HepG2 (cell line): ENCODE measurements at regions not wholly inside any gene's neighbourhood (a gene's known extent, or its start where the extent isn't known, plus 50 kb on each side); places are given as distances from the start of the nearest gene placed in this dataset.

Experiments
- ATAC-seq: fragments of 200-7000 bp; cut with Tn5 transposase; 3 replicates; pipeline ENCODE4 v1.9.1; 2020; ENCODE audit warnings: mild to moderate bottlenecking, moderate library complexity
- BruUV-seq: library from RNA; stranded (reverse); fragments of 400-500 nt; replicated peaks from 2 replicates; lab custom pipeline; 2021; lab: Mats Ljungman, UMichigan
- CTCF ChIA-PET: fragments of 300-600 bp; formaldehyde crosslinking; extraction: SDS; loops from one replicate; lab custom pipeline; 2021; ENCODE audit warnings: low total read pairs, inconsistent platforms, low intra/inter-chr PET ratio; lab: Yijun Ruan, JAX
- POLR2A ChIA-PET: fragments of 350-600 bp; sonication (Branson Sonifier 250); formaldehyde crosslinking; loops from one replicate; lab custom pipeline; 2020; ENCODE audit warnings: antibody characterized with exemption, inconsistent platforms; lab: Yijun Ruan, JAX
- DNase-seq: peaks from one replicate; pipeline ENCODE4 v3.0.0-alpha.2; 2015; ENCODE audit warnings: low spot score
- FAIRE-seq: peaks from 3 replicates; lab custom pipeline; 2011; peaks lifted over from hg19 to GRCh38; lab: Jason Lieb, UNC
- H2AFZ ChIP-seq: one replicate; pipeline ENCODE4 v1.6.1; 2011; ENCODE audit warnings: low read length, inconsistent platforms
- H3K27ac ChIP-seq: fragments of 300-600 bp; 3 replicates; pipeline ENCODE4 v1.8.0; 2011; ENCODE audit warnings: mixed run types, mild to moderate bottlenecking, mixed read lengths, low read length, inconsistent platforms; ENCODE audit not compliant: insufficient read depth; ENCODE audit errors: extremely low read length
- H3K27me3 ChIP-seq, 2 experiments: fragments of 200-600 bp in 1 of 2; 2 replicates in 1 of 2; 3 replicates in 1 of 2; pipeline versions ENCODE4 v1.6.0 to v1.8.0; 2011; ENCODE audit warnings: low read length in 2 of 2, mild to moderate bottlenecking in 2 of 2, moderate library complexity in 2 of 2, inconsistent platforms in 1 of 2; ENCODE audit not compliant: insufficient read depth in 2 of 2, control insufficient read depth in 1 of 2
- H3K36me3 ChIP-seq, 2 experiments: fragments of 200-600 bp in 1 of 2; replicated peaks in 1 of 2; 2 replicates in 1 of 2; 3 replicates in 1 of 2; pipeline versions ENCODE4 v1.5.1 to v1.8.0; 2011; ENCODE audit warnings: low read length in 2 of 2, inconsistent platforms in 1 of 2; ENCODE audit not compliant: insufficient read depth in 2 of 2, control insufficient read depth in 1 of 2
- H3K4me1 ChIP-seq: 2 replicates; pipeline ENCODE4 v1.5.1; 2012; ENCODE audit warnings: low read length, inconsistent platforms; ENCODE audit not compliant: insufficient read depth
- H3K4me2 ChIP-seq: 2 replicates; pipeline ENCODE4 v1.6.0; 2011; ENCODE audit warnings: low read depth, low read length, inconsistent platforms
- H3K4me3 ChIP-seq, 3 experiments: fragments of 200-600 bp in 1 of 3; sonication (generic), shearing (Covaris generic) in 1 of 3; replicated peaks in 1 of 3; 2 replicates each; pipeline ENCODE4 v1.5.1; 2011 to 2016; ENCODE audit warnings: low read length in 3 of 3, inconsistent platforms in 2 of 3, low read depth in 2 of 3, mild to moderate bottlenecking in 2 of 3, control low read depth in 1 of 3, mixed read lengths in 1 of 3; ENCODE audit not compliant: insufficient read depth in 1 of 3
- H3K79me2 ChIP-seq: one replicate; pipeline ENCODE4 v1.6.1; 2011; ENCODE audit warnings: low read length, inconsistent platforms; ENCODE audit not compliant: insufficient read depth
- H3K9ac ChIP-seq: 2 replicates; pipeline ENCODE4 v1.6.0; 2011; ENCODE audit warnings: mild to moderate bottlenecking, low read depth, low read length, inconsistent platforms; ENCODE audit not compliant: insufficient read depth
- H3K9me3 ChIP-seq: 2 replicates; pipeline ENCODE4 v1.5.1; 2012; ENCODE audit warnings: mild to moderate bottlenecking, low read length
- H4K20me1 ChIP-seq: 2 replicates; pipeline ENCODE4 v1.6.0; 2011; ENCODE audit warnings: inconsistent platforms, mild to moderate bottlenecking, low read length, moderate library complexity; ENCODE audit not compliant: insufficient read depth
- ARID5B ChIP-seq: IDR thresholded peaks from 2 replicates; pipeline ENCODE4 v1.4.0; 2020; ENCODE audit warnings: mild to moderate bottlenecking, missing genetic modification reagents
- BORCS8-MEF2B ChIP-seq: sonication (generic); formaldehyde crosslinking; IDR thresholded peaks from 2 replicates; pipeline ENCODE4 v1.8.0; 2022; ENCODE audit warnings: mild to moderate bottlenecking, missing genetic modification reagents
- GATA4 ChIP-seq: sonication (generic); IDR thresholded peaks from 2 replicates; pipeline ENCODE4 v1.6.1; 2016; ENCODE audit warnings: antibody characterized with exemption, low read depth, borderline replicate concordance
- MBD4 ChIP-seq: IDR thresholded peaks from 2 replicates; pipeline ENCODE4 v1.6.1; 2012; ENCODE audit warnings: low read length, inconsistent platforms, borderline replicate concordance
- NKX3-1 ChIP-seq: sonication (generic); formaldehyde crosslinking; IDR thresholded peaks from 2 replicates; pipeline ENCODE4 v1.5.0; 2020; ENCODE audit warnings: missing genetic modification reagents
- PATZ1 ChIP-seq: sonication (generic); formaldehyde crosslinking; IDR thresholded peaks from 2 replicates; pipeline ENCODE4 v1.4.0; 2020; ENCODE audit warnings: missing genetic modification reagents
- PBX2 ChIP-seq: IDR thresholded peaks from 2 replicates; pipeline ENCODE4 v1.6.1; 2016; ENCODE audit warnings: control low read depth
- RARG ChIP-seq: sonication (generic); formaldehyde crosslinking; IDR thresholded peaks from 2 replicates; pipeline ENCODE4 v1.4.0; 2020; ENCODE audit warnings: low read depth, mild to moderate bottlenecking, missing genetic modification reagents
- SRSF4 ChIP-seq: fragments of 200-400 bp; formaldehyde crosslinking; IDR thresholded peaks from one replicate; pipeline ENCODE4 v1.6.1; 2018; ENCODE audit warnings: mild to moderate bottlenecking, low read depth, low read length, moderate library complexity; ENCODE audit not compliant: poor library complexity, severe bottlenecking
- TARDBP ChIP-seq: sonication (generic); formaldehyde crosslinking; IDR thresholded peaks from 2 replicates; pipeline ENCODE4 v1.8.0; 2022; ENCODE audit warnings: mild to moderate bottlenecking, missing genetic modification reagents
- THAP11 ChIP-seq: IDR thresholded peaks from 2 replicates; pipeline ENCODE4 v1.6.1; 2016; ENCODE audit warnings: missing biosample characterization, missing genetic modification reagents
- THYN1 ChIP-seq: sonication (generic); formaldehyde crosslinking; IDR thresholded peaks from 2 replicates; pipeline ENCODE4 v1.8.1; 2023; ENCODE audit warnings: low read depth, mild to moderate bottlenecking, moderate library complexity, missing genetic modification reagents, borderline replicate concordance
- TOPORS ChIP-seq: sonication (generic); formaldehyde crosslinking; IDR thresholded peaks from 2 replicates; pipeline ENCODE4 v1.8.0; 2023; ENCODE audit warnings: mild to moderate bottlenecking, missing genetic modification reagents
- TSC22D2 ChIP-seq: sonication (generic); formaldehyde crosslinking; IDR thresholded peaks from 2 replicates; pipeline ENCODE4 v1.5.1; 2020; ENCODE audit warnings: missing genetic modification reagents, mild to moderate bottlenecking, borderline replicate concordance
- ZNF138 ChIP-seq: sonication (generic); formaldehyde crosslinking; IDR thresholded peaks from 2 replicates; pipeline ENCODE4 v1.5.0; 2020; ENCODE audit warnings: mild to moderate bottlenecking, low read depth, missing genetic modification reagents
- ZNF205 ChIP-seq: IDR thresholded peaks from 2 replicates; pipeline ENCODE4 v1.6.1; 2018; ENCODE audit warnings: missing biosample characterization, missing genetic modification reagents
- ZNF274 ChIP-seq: sonication (generic); formaldehyde crosslinking; IDR thresholded peaks from 2 replicates; pipeline ENCODE4 v1.5.1; 2020; ENCODE audit warnings: mild to moderate bottlenecking, missing genetic modification reagents
- ZNF451 ChIP-seq: sonication (generic); formaldehyde crosslinking; IDR thresholded peaks from 2 replicates; pipeline ENCODE4 v1.5.0; 2020; ENCODE audit warnings: mild to moderate bottlenecking, missing genetic modification reagents
- ZSCAN9 ChIP-seq: IDR thresholded peaks from 2 replicates; pipeline ENCODE4 v1.6.1; 2016; ENCODE audit warnings: borderline replicate concordance
- WGBS: methylation state at CpG from one replicate; pipeline ENCODE4 v1.1.6; 2017; ENCODE audit warnings: low lambda C conversion rate; 5-methylcytosine and 5-hydroxymethylcytosine counted together
- in situ Hi-C: cut with HindIII; loops from 2 replicates; pipeline ENCODE4 v1.10.0; 2017; ENCODE audit warnings: low pct_unique_long_range_greater_than_20kb; ENCODE audit not compliant: extremely low pct_ligation_motif_present
- intact Hi-C: fragments of 100-400 bp; cut with micrococcal nuclease; formaldehyde crosslinking; loops from one replicate; pipeline ENCODE4 v1.10.0; 2022; ENCODE audit not compliant: unreplicated experiment

GRCh38 chr5:54869691-54870090 is 115.7 kb downstream of the ESM1 start:
- POLR2A ChIA-PET = no interaction called here
- WGBS = 0% methylated on average over 1 of the region's 1 CpG
- TF ChIP-seq TSC22D2 (CRISPR knock-in tag) = no peak
- TF ChIP-seq ZNF138 = no peak
- no peak for TF ChIP-seq ZNF274 (CRISPR knock-in tag)
- TF ChIP-seq ZNF451 (CRISPR knock-in tag) = no peak
- TF ChIP-seq ZSCAN9 (CRISPR knock-in tag) = no peak
- TF ChIP-seq THYN1 (CRISPR knock-in tag) = no peak
- TF ChIP-seq GATA4 = no peak
- no peak for TF ChIP-seq ZNF205
- no peak for TF ChIP-seq ARID5B
- TF ChIP-seq BORCS8-MEF2B (CRISPR knock-in tag) = no peak
- no peak for TF ChIP-seq MBD4
- TF ChIP-seq THAP11 = no peak
- no peak for TF ChIP-seq TOPORS (CRISPR knock-in tag)
- no peak for TF ChIP-seq RARG (CRISPR knock-in tag)
- no peak for TF ChIP-seq PBX2
- no peak for TF ChIP-seq SRSF4
- TF ChIP-seq PATZ1 (CRISPR knock-in tag) = no peak
- TF ChIP-seq NKX3-1 (CRISPR knock-in tag) = no peak
- no peak for TF ChIP-seq TARDBP (CRISPR knock-in tag)

More at GRCh38 chr5:54869691-54870090, 115.7 kb downstream of the ESM1 start:
- CTCF ChIA-PET = no interaction called here
- ATAC-seq (no peak), DNase-seq (no peak), FAIRE-seq (no peak)
- intact Hi-C loops = no loop called here
- Histone ChIP-seq H3K79me2 (no peaks in the 10 kb centered on the region), H3K27me3 (peaks cover 0 to 4% of the 10 kb centered on the region in 2 experiments; a peak in 1 of 5 replicates), H3K27ac (no peak overlapping the region), H3K36me3 (no peaks in the 10 kb centered on the region), H3K4me3 (no peak overlapping the region), H3K4me2 (no peak overlapping the region), H3K4me1 (no peaks in the 10 kb centered on the region), H4K20me1 (no peaks in the 10 kb centered on the region), H3K9me3 (no peaks in the 10 kb centered on the region), H2AFZ (no peak overlapping the region), H3K9ac (no peak overlapping the region)
- no TSS peak for BruUV-seq
- in situ Hi-C loops = no loop called here
